ENCODE measurements at regions not wholly inside any gene's neighbourhood (a gene's known extent, or its start where the extent isn't known, plus 50 kb on each side); places are given as distances from the start of the nearest gene placed in this dataset.

- Mint-ChIP-seq H3K36me3 (ENCODE audit: low read depth) (peaks cover 3% of the 10 kb centered on the region), H3K27me3 (no peaks in the 10 kb centered on the region), H3K9me3 (peaks cover 15% of the 10 kb centered on the region), H3K4me1 (peaks cover 16% of the 10 kb centered on the region), H3K27ac (no peak overlapping the region), H3K4me3 (no peak overlapping the region)
- DNase-seq (no peak), ATAC-seq (no peak)
Measured at GRCh38 chr17:13931800-13932460, 137.4 kb upstream of the COX10 start.

GRCh38 chr17:13933441-13934276 lies 135.6 kb upstream of the COX10 start:
- H3K27ac Mint-ChIP-seq = no peak overlapping the region
- peaks cover 15% of the 10 kb centered on the region for H3K9me3 Mint-ChIP-seq
- ATAC-seq = no peak
- H3K36me3 Mint-ChIP-seq (ENCODE audit: low read depth) = peaks cover 3% of the 10 kb centered on the region
- no peak overlapping the region for H3K4me3 Mint-ChIP-seq
- no peaks in the 10 kb centered on the region for H3K27me3 Mint-ChIP-seq
- DNase-seq = no peak
- peaks cover 16% of the 10 kb centered on the region for H3K4me1 Mint-ChIP-seq

- Mint-ChIP-seq H3K27ac (no peak overlapping the region), H3K4me3 (no peak overlapping the region), H3K27me3 (no peaks in the 10 kb centered on the region), H3K36me3 (ENCODE audit: low read depth) (peaks cover 4% of the 10 kb centered on the region), H3K9me3 (peaks cover 20% of the 10 kb centered on the region), H3K4me1 (no peaks in the 10 kb centered on the region)
- DNase-seq (no peak), ATAC-seq (no peak)
Measured at GRCh38 chr17:13939222-13939621, 130.1 kb upstream of the COX10 start.

GRCh38 chr17:13940858-13941665 lies 128.2 kb upstream of the COX10 start:
- ATAC-seq = no peak
- H3K4me1 Mint-ChIP-seq = peaks cover 3% of the 10 kb centered on the region
- no peaks in the 10 kb centered on the region for H3K27me3 Mint-ChIP-seq
- H3K4me3 Mint-ChIP-seq = no peak overlapping the region
- peaks cover 4% of the 10 kb centered on the region for H3K36me3 Mint-ChIP-seq (ENCODE audit: low read depth)
- peaks cover 20% of the 10 kb centered on the region for H3K9me3 Mint-ChIP-seq
- no peak overlapping the region for H3K27ac Mint-ChIP-seq
- DNase-seq = no peak

GRCh38 chr17:13941781-13942180 lies 127.5 kb upstream of the COX10 start:
- H3K9me3 Mint-ChIP-seq = peaks cover 20% of the 10 kb centered on the region
- ATAC-seq (no peak), DNase-seq (no peak)
- no peaks in the 10 kb centered on the region for H3K27me3 Mint-ChIP-seq
- no peak overlapping the region for H3K4me3 Mint-ChIP-seq
- peaks cover 3% of the 10 kb centered on the region for H3K4me1 Mint-ChIP-seq
- H3K27ac Mint-ChIP-seq = no peak overlapping the region
- peaks cover 4% of the 10 kb centered on the region for H3K36me3 Mint-ChIP-seq (ENCODE audit: low read depth)

GRCh38 chr17:13943909-13944308 lies 125.4 kb upstream of the COX10 start:
- Mint-ChIP-seq H3K4me3 (no peak overlapping the region), H3K9me3 (peaks cover 20% of the 10 kb centered on the region), H3K27me3 (no peaks in the 10 kb centered on the region), H3K27ac (no peak overlapping the region), H3K4me1 (peaks cover 3% of the 10 kb centered on the region), H3K36me3 (ENCODE audit: low read depth) (peaks cover 4% of the 10 kb centered on the region)
- no peak for DNase-seq
- ATAC-seq = no peak

GRCh38 chr17:13947499-13947898 lies 121.8 kb upstream of the COX10 start:
- Mint-ChIP-seq H3K4me3 (no peak overlapping the region), H3K27ac (no peak overlapping the region), H3K36me3 (ENCODE audit: low read depth) (no peaks in the 10 kb centered on the region), H3K27me3 (no peaks in the 10 kb centered on the region), H3K4me1 (peaks cover 3% of the 10 kb centered on the region), H3K9me3 (no peaks in the 10 kb centered on the region)
- ATAC-seq (no peak), DNase-seq (no peak)

- no peaks in the 10 kb centered on the region for H3K9me3 Mint-ChIP-seq
- H3K27ac Mint-ChIP-seq = no peak overlapping the region
- DNase-seq = no peak
- ATAC-seq = no peak
- no peak overlapping the region for H3K4me3 Mint-ChIP-seq
- no peaks in the 10 kb centered on the region for H3K27me3 Mint-ChIP-seq
- no peaks in the 10 kb centered on the region for H3K4me1 Mint-ChIP-seq
- H3K36me3 Mint-ChIP-seq (ENCODE audit: low read depth) = no peaks in the 10 kb centered on the region
Measured at GRCh38 chr17:13952009-13952750, 117.1 kb upstream of the COX10 start.

GRCh38 chr17:13953841-13954240 lies 115.5 kb upstream of the COX10 start:
- Mint-ChIP-seq H3K36me3 (ENCODE audit: low read depth) (no peaks in the 10 kb centered on the region), H3K4me3 (no peak overlapping the region), H3K4me1 (no peaks in the 10 kb centered on the region), H3K27me3 (no peaks in the 10 kb centered on the region), H3K27ac (no peak overlapping the region), H3K9me3 (no peaks in the 10 kb centered on the region)
- DNase-seq (no peak), ATAC-seq (no peak)

GRCh38 chr17:13957636-13958035 lies 111.7 kb upstream of the COX10 start:
- Mint-ChIP-seq H3K27ac (no peak overlapping the region), H3K36me3 (ENCODE audit: low read depth) (no peaks in the 10 kb centered on the region), H3K4me1 (peaks cover 3% of the 10 kb centered on the region), H3K9me3 (no peaks in the 10 kb centered on the region), H3K4me3 (no peak overlapping the region), H3K27me3 (no peaks in the 10 kb centered on the region)
- DNase-seq = no peak
- no peak for ATAC-seq

- no peak overlapping the region for H3K27ac Mint-ChIP-seq
- H3K9me3 Mint-ChIP-seq = no peaks in the 10 kb centered on the region
- H3K4me1 Mint-ChIP-seq = peaks cover 6% of the 10 kb centered on the region
- H3K27me3 Mint-ChIP-seq = no peaks in the 10 kb centered on the region
- no peak overlapping the region for H3K4me3 Mint-ChIP-seq
- no peaks in the 10 kb centered on the region for H3K36me3 Mint-ChIP-seq (ENCODE audit: low read depth)
- no peak for DNase-seq
- no peak for ATAC-seq
Measured at GRCh38 chr17:13958773-13959172, 110.5 kb upstream of the COX10 start.

- DNase-seq (no peak), ATAC-seq (no peak)
- H3K27me3 Mint-ChIP-seq = no peaks in the 10 kb centered on the region
- H3K27ac Mint-ChIP-seq = no peak overlapping the region
- no peaks in the 10 kb centered on the region for H3K9me3 Mint-ChIP-seq
- no peak overlapping the region for H3K4me3 Mint-ChIP-seq
- H3K36me3 Mint-ChIP-seq (ENCODE audit: low read depth) = no peaks in the 10 kb centered on the region
- H3K4me1 Mint-ChIP-seq = peaks cover 6% of the 10 kb centered on the region
Measured at GRCh38 chr17:13961265-13961664, 108.0 kb upstream of the COX10 start.

- H3K36me3 Mint-ChIP-seq (ENCODE audit: low read depth) = no peaks in the 10 kb centered on the region
- H3K27me3 Mint-ChIP-seq = no peaks in the 10 kb centered on the region
- no peak for ATAC-seq
- H3K4me1 Mint-ChIP-seq = peaks cover 6% of the 10 kb centered on the region
- H3K9me3 Mint-ChIP-seq = no peaks in the 10 kb centered on the region
- H3K27ac Mint-ChIP-seq = no peak overlapping the region
- no peak for DNase-seq
- no peak overlapping the region for H3K4me3 Mint-ChIP-seq
Measured at GRCh38 chr17:13962716-13963240, 106.5 kb upstream of the COX10 start.

- Mint-ChIP-seq H3K36me3 (ENCODE audit: low read depth) (no peaks in the 10 kb centered on the region), H3K27me3 (no peaks in the 10 kb centered on the region), H3K4me1 (peaks cover 9% of the 10 kb centered on the region), H3K27ac (no peak overlapping the region), H3K9me3 (no peaks in the 10 kb centered on the region), H3K4me3 (no peak overlapping the region)
- no peak for DNase-seq
- ATAC-seq = no peak
Measured at GRCh38 chr17:13967416-13967815, 101.9 kb upstream of the COX10 start.

Data from activated naive CD8-positive, alpha-beta T cell treated with anti-CD3 and anti-CD28 coated beads, Interleukin-2, amount 50 U/mL, for 24 hours (primary cell).